CD4-positive, alpha-beta T cell treated with Interleukin-17A for 1 hour (primary cell): ENCODE measurements at regions not wholly inside any gene's neighbourhood (a gene's known extent, or its start where the extent isn't known, plus 50 kb on each side); places are given as distances from the start of the nearest gene placed in this dataset.

ENCODE experiments used
- DNase-seq: peaks from one replicate; pipeline ENCODE4 v3.0.0-alpha.2; 2020

GRCh38 chr4:13851085-13851940 lies 223.8 kb upstream of the BOD1L1 start:
- no peak for DNase-seq

GRCh38 chr4:13852411-13852810 lies 224.9 kb upstream of the BOD1L1 start:
- DNase-seq, result no peak

GRCh38 chr4:13856387-13856786 lies 228.9 kb upstream of the BOD1L1 start:
- no peak for DNase-seq

- no peak for DNase-seq
Observed at GRCh38 chr4:13857397-13857796, 229.9 kb upstream of the BOD1L1 start.

- DNase-seq, result no peak
Observed at GRCh38 chr4:13857800-13858199, 230.3 kb upstream of the BOD1L1 start.

- no peak for DNase-seq
Observed at GRCh38 chr4:13859423-13859822, 231.9 kb upstream of the BOD1L1 start.

- no peak for DNase-seq
Observed at GRCh38 chr4:13860126-13860525, 232.6 kb upstream of the BOD1L1 start.

GRCh38 chr4:13865871-13866669 lies 238.5 kb upstream of the BOD1L1 start:
- no peak for DNase-seq

GRCh38 chr4:13866881-13867280 lies 239.4 kb upstream of the BOD1L1 start:
- no peak for DNase-seq

GRCh38 chr4:13872155-13872554 lies 244.6 kb upstream of the BOD1L1 start:
- no peak for DNase-seq

- no peak for DNase-seq
Observed at GRCh38 chr4:13872955-13873354, 245.4 kb upstream of the BOD1L1 start.

GRCh38 chr4:13875181-13875580 lies 247.7 kb upstream of the BOD1L1 start:
- no peak for DNase-seq

GRCh38 chr4:13876131-13876530 lies 248.6 kb upstream of the BOD1L1 start:
- no peak for DNase-seq

GRCh38 chr4:13876940-13877339 lies 249.4 kb upstream of the BOD1L1 start:
- DNase-seq, result no peak

GRCh38 chr4:13877626-13878025 lies 250.1 kb upstream of the BOD1L1 start:
- no peak for DNase-seq

- DNase-seq, result no peak
Observed at GRCh38 chr4:13881892-13882291, 254.4 kb upstream of the BOD1L1 start.

- no peak for DNase-seq
Observed at GRCh38 chr4:13887010-13887409, 259.5 kb upstream of the BOD1L1 start.

GRCh38 chr4:13888112-13888511 lies 260.6 kb upstream of the BOD1L1 start:
- no peak for DNase-seq

GRCh38 chr4:13891544-13891939 lies 264.0 kb upstream of the BOD1L1 start:
- DNase-seq, result no peak

- no peak for DNase-seq
Observed at GRCh38 chr4:13892739-13893105, 265.2 kb upstream of the BOD1L1 start.

- DNase-seq, result no peak
Observed at GRCh38 chr4:13893211-13893610, 265.7 kb upstream of the BOD1L1 start.

- no peak for DNase-seq
Observed at GRCh38 chr4:13893987-13894386, 266.5 kb upstream of the BOD1L1 start.

GRCh38 chr4:13900780-13901179 lies 273.3 kb upstream of the BOD1L1 start:
- no peak for DNase-seq

GRCh38 chr4:13902146-13902545 lies 274.6 kb upstream of the BOD1L1 start:
- DNase-seq, result no peak
